OCI-LY7 (cell line): ENCODE measurements at regions not wholly inside any gene's neighbourhood (a gene's known extent, or its start where the extent isn't known, plus 50 kb on each side); places are given as distances from the start of the nearest gene placed in this dataset.

Source experiments
- BruUV-seq: library from RNA; stranded (reverse); fragments of 400-500 nt; replicated peaks from 2 replicates; lab custom pipeline; 2021; lab: Mats Ljungman, UMichigan
- CTCF ChIA-PET: fragments of 300-600 bp; sonication (Branson Sonifier 250); formaldehyde crosslinking; loops from one replicate; lab custom pipeline; 2022; ENCODE audit warnings: antibody characterized with exemption; ENCODE audit not compliant: unreplicated experiment; lab: Charles Lee
- POLR2A ChIA-PET: fragments of 300-600 bp; sonication (Branson Sonifier 250); formaldehyde crosslinking; loops from one replicate; lab custom pipeline; 2022; ENCODE audit warnings: antibody characterized with exemption; lab: Charles Lee
- DNase-seq: peaks from one replicate; pipeline ENCODE4 v3.0.0-alpha.2; 2015; ENCODE audit warnings: low spot score
- H2AFZ ChIP-seq: fragments of 200-600 bp; sonication (generic), shearing (Covaris generic); 2 replicates; pipeline ENCODE4 v1.6.1; 2014; ENCODE audit warnings: mild to moderate bottlenecking, antibody characterized with exemption, low read length, moderate library complexity
- H3K27ac ChIP-seq: fragments of 200-600 bp; sonication (generic); 2 replicates; pipeline ENCODE4 v1.5.1; 2014; ENCODE audit warnings: mixed run types, low read depth, mild to moderate bottlenecking, moderate library complexity, low read length, inconsistent platforms; ENCODE audit not compliant: poor library complexity, severe bottlenecking
- H3K36me3 ChIP-seq: fragments of 200-600 bp; sonication (generic); 2 replicates; pipeline ENCODE4 v1.6.1; 2014; ENCODE audit warnings: mild to moderate bottlenecking, antibody characterized with exemption, low read length, moderate library complexity, mixed read lengths; ENCODE audit not compliant: insufficient read depth
- H3K4me1 ChIP-seq: fragments of 200-600 bp; sonication (generic); 2 replicates; pipeline ENCODE4 v1.5.1; 2014; ENCODE audit warnings: mild to moderate bottlenecking, low read length; ENCODE audit not compliant: insufficient read depth, poor library complexity, severe bottlenecking
- H3K4me2 ChIP-seq: fragments of 200-600 bp; sonication (generic); 2 replicates; pipeline ENCODE4 v1.6.1; 2014; ENCODE audit warnings: mild to moderate bottlenecking, low read length
- H3K4me3 ChIP-seq: fragments of 200-600 bp; sonication (generic); 2 replicates; pipeline ENCODE4 v1.5.1; 2014; ENCODE audit warnings: mild to moderate bottlenecking, low read depth, low read length; ENCODE audit not compliant: poor library complexity, severe bottlenecking
- H3K79me2 ChIP-seq: fragments of 200-600 bp; sonication (generic); 2 replicates; pipeline ENCODE4 v1.6.1; 2016; ENCODE audit warnings: low read depth, mild to moderate bottlenecking, low read length, moderate library complexity, mixed read lengths; ENCODE audit not compliant: insufficient read depth
- H3K9me2 ChIP-seq: fragments of 200-600 bp; sonication (generic); 2 replicates; pipeline ENCODE4 v1.6.1; 2016; ENCODE audit warnings: mild to moderate bottlenecking, low read length, mixed read lengths; ENCODE audit not compliant: insufficient read depth
- H3K9me3 ChIP-seq: fragments of 200-600 bp; sonication (generic); 2 replicates; pipeline ENCODE4 v1.6.1; 2014; ENCODE audit warnings: mild to moderate bottlenecking, mixed run types, low read length, mixed read lengths
- H4K20me1 ChIP-seq: fragments of 200-600 bp; sonication (generic); 2 replicates; pipeline ENCODE4 v1.6.1; 2014; ENCODE audit warnings: mild to moderate bottlenecking, antibody characterized with exemption, low read length, moderate library complexity, mixed read lengths; ENCODE audit not compliant: insufficient read depth
- EZH2phosphoT487 ChIP-seq: fragments of 200-600 bp; sonication (generic); IDR thresholded peaks from 2 replicates; pipeline ENCODE4 v1.6.1; 2018; ENCODE audit warnings: low read depth, borderline replicate concordance, mild to moderate bottlenecking, mixed run types, antibody characterized with exemption, low read length, moderate library complexity, mixed read lengths
- intact Hi-C: fragments of 100-400 bp; cut with micrococcal nuclease; formaldehyde crosslinking; loops from one replicate; pipeline ENCODE4 v1.10.0; 2022; ENCODE audit not compliant: unreplicated experiment
- TF ChIP-seq, protein P1 (sequence below): fragments of 200-600 bp; sonication (generic); conservative IDR thresholded peaks from 2 replicates; pipeline ENCODE4 v1.5.1; 2014; ENCODE audit warnings: mild to moderate bottlenecking, antibody characterized with exemption, low read length, moderate library complexity, mixed read lengths

DNA sequence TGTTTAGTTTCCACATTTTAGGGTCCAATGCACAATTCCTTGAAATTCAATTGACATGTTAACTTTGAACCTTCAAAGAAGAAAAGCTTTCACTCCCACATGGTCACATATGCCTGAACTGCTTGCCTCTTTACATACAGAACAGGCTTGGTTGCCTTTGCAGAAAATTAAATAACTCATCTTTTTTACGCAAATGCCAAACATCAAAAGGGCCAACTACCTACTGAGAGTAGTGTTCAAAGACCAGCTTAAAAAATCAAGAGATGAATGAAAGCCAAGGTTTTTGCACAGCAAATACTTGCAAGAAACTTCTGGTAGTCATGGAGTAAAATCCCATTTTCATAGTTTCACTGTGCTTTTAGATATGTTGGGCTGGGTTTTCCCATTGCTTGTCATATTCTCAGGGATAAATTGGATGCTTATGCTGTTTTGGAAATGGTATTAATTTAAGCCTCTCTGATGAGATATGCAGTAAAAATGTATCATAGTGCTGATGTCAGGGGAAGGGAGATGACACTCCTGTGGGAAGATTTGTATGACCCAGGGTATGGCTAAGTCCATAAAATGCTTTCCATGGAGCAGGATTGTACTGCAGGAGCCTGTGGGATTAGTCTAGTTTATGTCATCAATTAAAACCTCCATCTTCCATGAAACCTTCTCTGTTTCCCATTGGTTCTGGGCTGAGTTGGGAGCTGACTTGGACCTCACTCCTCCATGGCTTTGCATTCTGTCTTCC, 60.6 kb upstream of the DARS1 start:
- no peak for DNase-seq
- H4K20me1 ChIP-seq, result no peaks in the 10 kb centered on the region
- no peaks in the 10 kb centered on the region for H3K36me3 ChIP-seq
- ChIA-PET POLR2A (no interaction called here), CTCF (no interaction called here)
- H3K4me1 ChIP-seq, result peaks cover 11% of the 10 kb centered on the region
- TF ChIP-seq, protein P1, sequence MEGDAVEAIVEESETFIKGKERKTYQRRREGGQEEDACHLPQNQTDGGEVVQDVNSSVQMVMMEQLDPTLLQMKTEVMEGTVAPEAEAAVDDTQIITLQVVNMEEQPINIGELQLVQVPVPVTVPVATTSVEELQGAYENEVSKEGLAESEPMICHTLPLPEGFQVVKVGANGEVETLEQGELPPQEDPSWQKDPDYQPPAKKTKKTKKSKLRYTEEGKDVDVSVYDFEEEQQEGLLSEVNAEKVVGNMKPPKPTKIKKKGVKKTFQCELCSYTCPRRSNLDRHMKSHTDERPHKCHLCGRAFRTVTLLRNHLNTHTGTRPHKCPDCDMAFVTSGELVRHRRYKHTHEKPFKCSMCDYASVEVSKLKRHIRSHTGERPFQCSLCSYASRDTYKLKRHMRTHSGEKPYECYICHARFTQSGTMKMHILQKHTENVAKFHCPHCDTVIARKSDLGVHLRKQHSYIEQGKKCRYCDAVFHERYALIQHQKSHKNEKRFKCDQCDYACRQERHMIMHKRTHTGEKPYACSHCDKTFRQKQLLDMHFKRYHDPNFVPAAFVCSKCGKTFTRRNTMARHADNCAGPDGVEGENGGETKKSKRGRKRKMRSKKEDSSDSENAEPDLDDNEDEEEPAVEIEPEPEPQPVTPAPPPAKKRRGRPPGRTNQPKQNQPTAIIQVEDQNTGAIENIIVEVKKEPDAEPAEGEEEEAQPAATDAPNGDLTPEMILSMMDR, result no peak
- TF ChIP-seq EZH2phosphoT487, result no peak
- no peaks in the 10 kb centered on the region for H3K9me2 ChIP-seq
- intact Hi-C loops, result no loop called here
- BruUV-seq, result no TSS peak
- H2AFZ ChIP-seq, result no peak overlapping the region
- no peak overlapping the region for H3K27ac ChIP-seq
- H3K4me2 ChIP-seq, result no peak overlapping the region
- no peaks in the 10 kb centered on the region for H3K9me3 ChIP-seq
- H3K79me2 ChIP-seq, result no peaks in the 10 kb centered on the region
- no peak overlapping the region for H3K4me3 ChIP-seq

DNA sequence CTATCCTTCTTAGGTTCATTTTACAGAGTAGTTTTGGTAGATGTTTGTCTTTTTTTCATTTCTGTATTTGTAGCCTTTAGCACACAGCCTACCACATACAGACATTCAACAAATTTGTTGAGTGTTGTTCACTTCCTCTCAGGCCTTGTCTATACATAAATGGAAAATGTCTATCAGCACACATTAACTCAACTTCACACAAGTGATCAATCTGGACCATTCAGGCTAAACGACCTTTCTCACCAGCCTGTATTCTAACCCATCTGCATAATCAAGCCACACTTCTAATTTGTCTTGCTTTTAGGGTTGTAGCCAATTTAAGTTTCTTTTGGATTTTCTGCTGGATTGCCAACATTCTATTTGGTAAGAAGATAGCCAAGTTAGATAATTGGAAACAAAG, 59.9 kb upstream of the DARS1 start:
- DNase-seq, result no peak
- no peak for TF ChIP-seq EZH2phosphoT487
- TF ChIP-seq, protein P1, result no peak
- no peaks in the 10 kb centered on the region for H3K36me3 ChIP-seq
- no peaks in the 10 kb centered on the region for H3K79me2 ChIP-seq
- no peaks in the 10 kb centered on the region for H3K9me3 ChIP-seq
- peaks cover 9% of the 10 kb centered on the region for H3K4me1 ChIP-seq
- CTCF ChIA-PET, result interaction anchor here (0.6 kb wide), 1 partner anchor 78 kb away, joined by 3 read pairs; no protein-coding TSS in a partner anchor
- H2AFZ ChIP-seq, result no peak overlapping the region
- no peak overlapping the region for H3K4me2 ChIP-seq
- intact Hi-C loops, result no loop called here
- H3K4me3 ChIP-seq, result no peak overlapping the region
- no peak overlapping the region for H3K27ac ChIP-seq
- POLR2A ChIA-PET, result interaction anchor here (1.0 to 1.3 kb wide), 3 partner anchors 8 to 340 kb away, joined by 3 to 4 read pairs (median 3); no protein-coding TSS in a partner anchor
- no peaks in the 10 kb centered on the region for H4K20me1 ChIP-seq
- BruUV-seq, result no TSS peak
- no peaks in the 10 kb centered on the region for H3K9me2 ChIP-seq
